Endothelial cell of umbilical vein (primary cell): ENCODE measurements at regions not wholly inside any gene's neighbourhood (a gene's known extent, or its start where the extent isn't known, plus 50 kb on each side); places are given as distances from the start of the nearest gene placed in this dataset.

Source experiments
- BruUV-seq: library from RNA; stranded (reverse); fragments of 400-500 nt; replicated peaks from 2 replicates; lab custom pipeline; 2021; lab: Mats Ljungman, UMichigan
- CTCF ChIA-PET: fragments of 300-600, 350-600 bp; sonication (Branson Sonifier 250); formaldehyde crosslinking; loops from one replicate; lab custom pipeline; 2021; ENCODE audit warnings: antibody characterized with exemption, inconsistent platforms; lab: Charles Lee
- POLR2A ChIA-PET: fragments of 300-600, 350-600 bp; sonication (Branson Sonifier 250); formaldehyde crosslinking; loops from one replicate; lab custom pipeline; 2021; ENCODE audit warnings: antibody characterized with exemption, inconsistent platforms; lab: Charles Lee
- DNase-seq: peaks from one replicate; pipeline ENCODE4 v3.0.0-alpha.2; 2011; ENCODE audit warnings: low read depth, low spot score
- FAIRE-seq: peaks from 2 replicates; lab custom pipeline; 2011; peaks lifted over from hg19 to GRCh38; lab: Jason Lieb, UNC
- H2AFZ ChIP-seq: 2 replicates; pipeline ENCODE4 v1.6.0; 2012; ENCODE audit warnings: low read depth, low read length, control low read depth, inconsistent platforms
- H3K27ac ChIP-seq: 2 replicates; pipeline ENCODE4 v1.5.1; 2011; ENCODE audit warnings: low read depth, mild to moderate bottlenecking, control low read depth, low read length, moderate library complexity; ENCODE audit not compliant: insufficient read depth
- H3K27me3 ChIP-seq, 2 experiments: 2 replicates each; pipeline versions ENCODE4 v1.6.0 to v1.6.1; 2011; ENCODE audit warnings: low read length in 2 of 2, mixed read lengths in 1 of 2; ENCODE audit not compliant: control insufficient read depth in 2 of 2, insufficient read depth in 2 of 2
- H3K36me3 ChIP-seq, 2 experiments: 2 replicates in 1 of 2; 3 replicates in 1 of 2; pipeline ENCODE4 v1.5.1; 2011; ENCODE audit warnings: low read length in 2 of 2, mild to moderate bottlenecking in 1 of 2, moderate library complexity in 1 of 2; ENCODE audit not compliant: control insufficient read depth in 2 of 2, insufficient read depth in 2 of 2; ENCODE audit errors: extremely low read depth in 1 of 2
- H3K4me1 ChIP-seq: 3 replicates; pipeline ENCODE4 v1.5.1; 2011; ENCODE audit warnings: mild to moderate bottlenecking, low read length; ENCODE audit not compliant: control insufficient read depth, insufficient read depth; ENCODE audit errors: extremely low read depth
- H3K4me2 ChIP-seq: 2 replicates; pipeline ENCODE4 v1.6.1; 2011; ENCODE audit warnings: low read length, control low read depth, mixed read lengths; ENCODE audit not compliant: insufficient read depth
- H3K4me3 ChIP-seq, 3 experiments: fragments of 200-600 bp in 1 of 3; sonication (generic), shearing (Covaris generic) in 1 of 3; replicated peaks in 1 of 3; 2 replicates each; pipeline ENCODE4 v1.5.1; 2011 to 2016; ENCODE audit warnings: control low read depth in 3 of 3, low read length in 3 of 3, mild to moderate bottlenecking in 2 of 3, inconsistent platforms in 1 of 3, low read depth in 1 of 3, moderate library complexity in 1 of 3; ENCODE audit not compliant: insufficient read depth in 1 of 3
- H3K79me2 ChIP-seq: 2 replicates; pipeline ENCODE4 v1.6.0; 2012; ENCODE audit warnings: low read length, inconsistent platforms; ENCODE audit not compliant: control insufficient read depth, insufficient read depth
- H3K9ac ChIP-seq: replicated peaks from 2 replicates; pipeline ENCODE3; 2011; ENCODE audit warnings: low read length, control low read depth; ENCODE audit not compliant: insufficient read depth; ENCODE audit errors: extremely low read depth
- H3K9me1 ChIP-seq: replicated peaks from 3 replicates; pipeline ENCODE4 v1.6.0; 2011; ENCODE audit warnings: mild to moderate bottlenecking, low read length; ENCODE audit not compliant: control insufficient read depth, insufficient read depth; ENCODE audit errors: extremely low read depth
- H3K9me3 ChIP-seq: replicated peaks from 2 replicates; pipeline ENCODE4 v1.5.1; 2012; ENCODE audit warnings: low read length, inconsistent platforms; ENCODE audit not compliant: control insufficient read depth, insufficient read depth
- H4K20me1 ChIP-seq: replicated peaks from 2 replicates; pipeline ENCODE3; 2011; ENCODE audit warnings: mild to moderate bottlenecking, low read length; ENCODE audit not compliant: control insufficient read depth, insufficient read depth; ENCODE audit errors: extremely low read depth
- CTCF ChIP-seq, 2 donors: IDR thresholded peaks; 1 replicate in 1 of 2; 2 replicates in 1 of 2; pipeline ENCODE4 v1.5.1; 2011; ENCODE audit warnings: low read length in 2 of 2, mild to moderate bottlenecking in 2 of 2, moderate library complexity in 2 of 2, control low read depth in 1 of 2, inconsistent platforms in 1 of 2, low read depth in 1 of 2; ENCODE audit not compliant: insufficient read depth in 1 of 2; ENCODE audit errors: extremely low read depth in 1 of 2
- EZH2 ChIP-seq: IDR thresholded peaks from 2 replicates; pipeline ENCODE4 v1.6.1; 2012; ENCODE audit warnings: borderline replicate concordance, low read depth, mild to moderate bottlenecking, moderate library complexity, low read length, inconsistent platforms; ENCODE audit not compliant: severe bottlenecking
- FOS ChIP-seq: IDR thresholded peaks from 2 replicates; pipeline ENCODE4 v1.6.1; 2011; ENCODE audit warnings: mild to moderate bottlenecking, low read length, moderate library complexity, borderline replicate concordance; ENCODE audit not compliant: insufficient read depth
- GATA2 ChIP-seq: IDR thresholded peaks from 2 replicates; pipeline ENCODE4 v1.7.0; 2011; ENCODE audit warnings: low read depth, mild to moderate bottlenecking, moderate library complexity, mixed read lengths, low read length; ENCODE audit not compliant: insufficient read length, insufficient read depth
- JUN ChIP-seq: IDR thresholded peaks from 2 replicates; pipeline ENCODE4 v1.6.1; 2011; ENCODE audit warnings: borderline replicate concordance, low read depth; ENCODE audit not compliant: insufficient read length, insufficient read depth
- MAX ChIP-seq: IDR thresholded peaks from 2 replicates; pipeline ENCODE4 v1.6.1; 2011; ENCODE audit not compliant: insufficient read depth, insufficient read length
- MYC ChIP-seq: IDR thresholded peaks from one replicate; pipeline ENCODE4 v1.6.1; 2011; ENCODE audit warnings: mild to moderate bottlenecking, low read depth, low read length
- POLR2AphosphoS5 ChIP-seq: IDR thresholded peaks from 2 replicates; pipeline ENCODE4 v1.6.1; 2012; ENCODE audit warnings: low read depth, mild to moderate bottlenecking, control low read depth, low read length, moderate library complexity; ENCODE audit not compliant: insufficient read depth
- dilution Hi-C: fragments of 300-500 bp; cut with MboI; formaldehyde crosslinking; loops from one replicate; pipeline ENCODE4 v1.15.0; 2019; ENCODE audit warnings: low sequenced_read_pairs; ENCODE audit not compliant: extremely low pct_ligation_motif_present
- intact Hi-C: fragments of 100-400 bp; cut with micrococcal nuclease; formaldehyde crosslinking; loops from one replicate; pipeline ENCODE4 v1.10.0; 2022

- CTCF ChIA-PET = no interaction called here
- dilution Hi-C loops = no loop called here
These were observed 617.1 kb upstream of the HTR2C start for GRCh38 chrX:113966791-113967190.

More at GRCh38 chrX:113966791-113967190, 617.1 kb upstream of the HTR2C start:
- intact Hi-C loops = no loop called here
- Histone ChIP-seq H3K4me1 (no peaks in the 10 kb centered on the region), H3K27me3 (no peaks in the 10 kb centered on the region), H2AFZ (no peak overlapping the region), H3K36me3 (no peaks in the 10 kb centered on the region), H3K4me2 (no peak overlapping the region), H3K9ac (no peak overlapping the region), H3K4me3 (no peak overlapping the region), H4K20me1 (no peaks in the 10 kb centered on the region), H3K9me3 (no peaks in the 10 kb centered on the region), H3K9me1 (no peaks in the 10 kb centered on the region), H3K27ac (no peak overlapping the region), H3K79me2 (no peaks in the 10 kb centered on the region)
- BruUV-seq = no TSS peak
- no peak for TF ChIP-seq EZH2
- no peak for TF ChIP-seq MAX
- TF ChIP-seq GATA2 = no peak
- TF ChIP-seq POLR2AphosphoS5 = no peak
- TF ChIP-seq FOS = no peak
- no peak for TF ChIP-seq MYC
- TF ChIP-seq CTCF (IDR thresholded peaks at IDR 0.05; ENCODE audit: extremely low read depth in 1 of 2, insufficient read depth in 1 of 2, low read depth in 1 of 2, low read length in 2 of 2) = no peak
- TF ChIP-seq JUN = no peak
- POLR2A ChIA-PET = no interaction called here
- no peak for DNase-seq
- FAIRE-seq = no peak
